Lower lobe of right lung (tissue), 2 donors: ENCODE measurements at regions not wholly inside any gene's neighbourhood (a gene's known extent, or its start where the extent isn't known, plus 50 kb on each side); places are given as distances from the start of the nearest gene placed in this dataset.

Source experiments
- ATAC-seq, 2 donors: fragments of 200-7000 bp; cut with Tn5 transposase; one replicate each; pipeline ENCODE4 v1.9.1; 2020 to 2022; ENCODE audit warnings: mild to moderate bottlenecking in 2 of 2, moderate library complexity in 2 of 2
- DNase-seq: peaks from one replicate; pipeline ENCODE4 v3.0.0-alpha.2; 2020
- H3K27ac ChIP-seq: fragments of 200-600 bp; one replicate; pipeline ENCODE4 v1.8.0; 2022
- H3K27me3 ChIP-seq: fragments of 200-600 bp; one replicate; pipeline ENCODE4 v1.8.0; 2022; ENCODE audit warnings: low read depth
- H3K36me3 ChIP-seq: fragments of 200-600 bp; one replicate; pipeline ENCODE4 v1.8.0; 2022; ENCODE audit warnings: mild to moderate bottlenecking
- H3K4me1 ChIP-seq: fragments of 200-600 bp; one replicate; pipeline ENCODE4 v1.8.0; 2022
- H3K4me3 ChIP-seq: fragments of 200-600 bp; one replicate; pipeline ENCODE4 v1.8.0; 2022; ENCODE audit warnings: mild to moderate bottlenecking
- H3K9me3 ChIP-seq: fragments of 200-600 bp; one replicate; pipeline ENCODE4 v1.8.0; 2022
- CTCF ChIP-seq: fragments of 200-600 bp; IDR thresholded peaks from one replicate; pipeline ENCODE4 v1.8.0; 2022; ENCODE audit warnings: antibody characterized with exemption, mild to moderate bottlenecking
- intact Hi-C: fragments of 100-400 bp; cut with DNase I; formaldehyde crosslinking; loops from one replicate; pipeline ENCODE4 v1.11.0; 2022
- donor health status: DM: no; HTN: yes; CAD: no; lungs with severe emphysema.

GRCh38 chr2:220568296-220568695 lies 940.9 kb downstream of the SLC4A3 start:
- Histone ChIP-seq H3K36me3 (no peaks in the 10 kb centered on the region), H3K27me3 (no peaks in the 10 kb centered on the region), H3K4me1 (no peaks in the 10 kb centered on the region), H3K4me3 (no peak overlapping the region), H3K27ac (no peak overlapping the region), H3K9me3 (no peaks in the 10 kb centered on the region)
- no peak for TF ChIP-seq CTCF
- intact Hi-C loops, result no loop called here
- ATAC-seq (no peak), DNase-seq (no peak)

GRCh38 chr2:220569112-220569897 lies 941.9 kb downstream of the SLC4A3 start:
- Histone ChIP-seq H3K4me1 (no peaks in the 10 kb centered on the region), H3K9me3 (no peaks in the 10 kb centered on the region), H3K36me3 (no peaks in the 10 kb centered on the region), H3K4me3 (no peak overlapping the region), H3K27ac (no peak overlapping the region), H3K27me3 (no peaks in the 10 kb centered on the region)
- DNase-seq (no peak), ATAC-seq (peak in 1 of 2 donors; percentile 13)
- intact Hi-C loops, result no loop called here
- no peak for TF ChIP-seq CTCF

GRCh38 chr2:220572385-220572784 lies 945.0 kb downstream of the SLC4A3 start:
- ATAC-seq (no peak), DNase-seq (no peak)
- Histone ChIP-seq H3K27ac (no peak overlapping the region), H3K4me3 (no peak overlapping the region), H3K9me3 (no peaks in the 10 kb centered on the region), H3K27me3 (no peaks in the 10 kb centered on the region), H3K4me1 (no peaks in the 10 kb centered on the region), H3K36me3 (no peaks in the 10 kb centered on the region)
- intact Hi-C loops, result no loop called here
- TF ChIP-seq CTCF, result no peak

GRCh38 chr2:220574038-220574437 lies 946.6 kb downstream of the SLC4A3 start:
- no peak overlapping the region for H3K4me3 ChIP-seq
- ATAC-seq (no peak), DNase-seq (no peak)
- H3K27ac ChIP-seq, result no peak overlapping the region
- no peaks in the 10 kb centered on the region for H3K9me3 ChIP-seq
- H3K36me3 ChIP-seq, result no peaks in the 10 kb centered on the region
- no peaks in the 10 kb centered on the region for H3K4me1 ChIP-seq
- intact Hi-C loops, result no loop called here
- TF ChIP-seq CTCF, result no peak
- H3K27me3 ChIP-seq, result no peaks in the 10 kb centered on the region

GRCh38 chr2:220575963-220576362 lies 948.5 kb downstream of the SLC4A3 start:
- H3K9me3 ChIP-seq, result no peaks in the 10 kb centered on the region
- no peaks in the 10 kb centered on the region for H3K27me3 ChIP-seq
- no peak for DNase-seq
- H3K27ac ChIP-seq, result no peak overlapping the region
- no peak for ATAC-seq
- TF ChIP-seq CTCF, result no peak
- H3K4me1 ChIP-seq, result no peaks in the 10 kb centered on the region
- H3K4me3 ChIP-seq, result no peak overlapping the region
- H3K36me3 ChIP-seq, result no peaks in the 10 kb centered on the region
- intact Hi-C loops, result no loop called here
